ENCODE measurements at regions not wholly inside any gene's neighbourhood (a gene's known extent, or its start where the extent isn't known, plus 50 kb on each side); places are given as distances from the start of the nearest gene placed in this dataset.

- no peak overlapping the region for H3K27ac Mint-ChIP-seq
- DNase-seq (ENCODE audit: low spot score): peak; percentile 5
- H3K27me3 Mint-ChIP-seq (ENCODE audit: insufficient read depth, low read depth, poor library complexity): no peaks in the 10 kb centered on the region
- Histone ChIP-seq H4K20me1 (replicated peaks; ENCODE audit: insufficient read depth) (no peaks in the 10 kb centered on the region), H3K79me2 (replicated peaks; ENCODE audit: insufficient read depth) (no peaks in the 10 kb centered on the region), H3K9me2 (ENCODE audit: insufficient read depth) (no peaks in the 10 kb centered on the region), H3K36me3 (ENCODE audit: insufficient read depth) (peaks cover 9% of the 10 kb centered on the region), H3K27me3 (ENCODE audit: insufficient read depth) (no peaks in the 10 kb centered on the region), H3F3A (replicated peaks; ENCODE audit: low read depth) (no peaks in the 10 kb centered on the region), H3K4me3 (no peak overlapping the region), H3K4me2 (no peak overlapping the region), H2AFZ (no peak overlapping the region), H3K4me1 (ENCODE audit: insufficient read depth) (no peaks in the 10 kb centered on the region), H3K27ac (ENCODE audit: low read depth) (no peak overlapping the region)
- TF ChIP-seq NANOG (IDR thresholded peaks at IDR 0.05; ENCODE audit: borderline replicate concordance) (no peak), ZNF114 (CRISPR knock-in tag; IDR thresholded peaks at IDR 0.05) (no peak), EZH2phosphoT487 (IDR thresholded peaks at IDR 0.05; ENCODE audit: unreplicated experiment) (no peak), POLR2AphosphoS5 (IDR thresholded peaks at IDR 0.05; ENCODE audit: low read depth) (no peak), ZNF331 (CRISPR knock-in tag; IDR thresholded peaks at IDR 0.05; ENCODE audit: low read depth) (no peak), CREB1 (CRISPR knock-in tag; IDR thresholded peaks at IDR 0.05; ENCODE audit: low read depth) (no peak), JUNB (IDR thresholded peaks at IDR 0.05; ENCODE audit: unreplicated experiment) (no peak), STAT1 (IDR thresholded peaks at IDR 0.05; ENCODE audit: unreplicated experiment) (no peak), EZH2 (IDR thresholded peaks at IDR 0.05; ENCODE audit: low read depth, unreplicated experiment) (no peak)
- TF ChIP-seq, protein P1, sequence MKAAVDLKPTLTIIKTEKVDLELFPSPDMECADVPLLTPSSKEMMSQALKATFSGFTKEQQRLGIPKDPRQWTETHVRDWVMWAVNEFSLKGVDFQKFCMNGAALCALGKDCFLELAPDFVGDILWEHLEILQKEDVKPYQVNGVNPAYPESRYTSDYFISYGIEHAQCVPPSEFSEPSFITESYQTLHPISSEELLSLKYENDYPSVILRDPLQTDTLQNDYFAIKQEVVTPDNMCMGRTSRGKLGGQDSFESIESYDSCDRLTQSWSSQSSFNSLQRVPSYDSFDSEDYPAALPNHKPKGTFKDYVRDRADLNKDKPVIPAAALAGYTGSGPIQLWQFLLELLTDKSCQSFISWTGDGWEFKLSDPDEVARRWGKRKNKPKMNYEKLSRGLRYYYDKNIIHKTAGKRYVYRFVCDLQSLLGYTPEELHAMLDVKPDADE (IDR thresholded peaks at IDR 0.05): no peak
- TF ChIP-seq, protein P2, sequence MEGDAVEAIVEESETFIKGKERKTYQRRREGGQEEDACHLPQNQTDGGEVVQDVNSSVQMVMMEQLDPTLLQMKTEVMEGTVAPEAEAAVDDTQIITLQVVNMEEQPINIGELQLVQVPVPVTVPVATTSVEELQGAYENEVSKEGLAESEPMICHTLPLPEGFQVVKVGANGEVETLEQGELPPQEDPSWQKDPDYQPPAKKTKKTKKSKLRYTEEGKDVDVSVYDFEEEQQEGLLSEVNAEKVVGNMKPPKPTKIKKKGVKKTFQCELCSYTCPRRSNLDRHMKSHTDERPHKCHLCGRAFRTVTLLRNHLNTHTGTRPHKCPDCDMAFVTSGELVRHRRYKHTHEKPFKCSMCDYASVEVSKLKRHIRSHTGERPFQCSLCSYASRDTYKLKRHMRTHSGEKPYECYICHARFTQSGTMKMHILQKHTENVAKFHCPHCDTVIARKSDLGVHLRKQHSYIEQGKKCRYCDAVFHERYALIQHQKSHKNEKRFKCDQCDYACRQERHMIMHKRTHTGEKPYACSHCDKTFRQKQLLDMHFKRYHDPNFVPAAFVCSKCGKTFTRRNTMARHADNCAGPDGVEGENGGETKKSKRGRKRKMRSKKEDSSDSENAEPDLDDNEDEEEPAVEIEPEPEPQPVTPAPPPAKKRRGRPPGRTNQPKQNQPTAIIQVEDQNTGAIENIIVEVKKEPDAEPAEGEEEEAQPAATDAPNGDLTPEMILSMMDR (conservative IDR thresholded peaks at IDR 0.05; ENCODE audit: low read depth in 2 of 2): no peak
- TF ChIP-seq, protein P3, sequence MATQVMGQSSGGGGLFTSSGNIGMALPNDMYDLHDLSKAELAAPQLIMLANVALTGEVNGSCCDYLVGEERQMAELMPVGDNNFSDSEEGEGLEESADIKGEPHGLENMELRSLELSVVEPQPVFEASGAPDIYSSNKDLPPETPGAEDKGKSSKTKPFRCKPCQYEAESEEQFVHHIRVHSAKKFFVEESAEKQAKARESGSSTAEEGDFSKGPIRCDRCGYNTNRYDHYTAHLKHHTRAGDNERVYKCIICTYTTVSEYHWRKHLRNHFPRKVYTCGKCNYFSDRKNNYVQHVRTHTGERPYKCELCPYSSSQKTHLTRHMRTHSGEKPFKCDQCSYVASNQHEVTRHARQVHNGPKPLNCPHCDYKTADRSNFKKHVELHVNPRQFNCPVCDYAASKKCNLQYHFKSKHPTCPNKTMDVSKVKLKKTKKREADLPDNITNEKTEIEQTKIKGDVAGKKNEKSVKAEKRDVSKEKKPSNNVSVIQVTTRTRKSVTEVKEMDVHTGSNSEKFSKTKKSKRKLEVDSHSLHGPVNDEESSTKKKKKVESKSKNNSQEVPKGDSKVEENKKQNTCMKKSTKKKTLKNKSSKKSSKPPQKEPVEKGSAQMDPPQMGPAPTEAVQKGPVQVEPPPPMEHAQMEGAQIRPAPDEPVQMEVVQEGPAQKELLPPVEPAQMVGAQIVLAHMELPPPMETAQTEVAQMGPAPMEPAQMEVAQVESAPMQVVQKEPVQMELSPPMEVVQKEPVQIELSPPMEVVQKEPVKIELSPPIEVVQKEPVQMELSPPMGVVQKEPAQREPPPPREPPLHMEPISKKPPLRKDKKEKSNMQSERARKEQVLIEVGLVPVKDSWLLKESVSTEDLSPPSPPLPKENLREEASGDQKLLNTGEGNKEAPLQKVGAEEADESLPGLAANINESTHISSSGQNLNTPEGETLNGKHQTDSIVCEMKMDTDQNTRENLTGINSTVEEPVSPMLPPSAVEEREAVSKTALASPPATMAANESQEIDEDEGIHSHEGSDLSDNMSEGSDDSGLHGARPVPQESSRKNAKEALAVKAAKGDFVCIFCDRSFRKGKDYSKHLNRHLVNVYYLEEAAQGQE (IDR thresholded peaks at IDR 0.05; ENCODE audit: unreplicated experiment): no peak
- TF ChIP-seq, protein P4, sequence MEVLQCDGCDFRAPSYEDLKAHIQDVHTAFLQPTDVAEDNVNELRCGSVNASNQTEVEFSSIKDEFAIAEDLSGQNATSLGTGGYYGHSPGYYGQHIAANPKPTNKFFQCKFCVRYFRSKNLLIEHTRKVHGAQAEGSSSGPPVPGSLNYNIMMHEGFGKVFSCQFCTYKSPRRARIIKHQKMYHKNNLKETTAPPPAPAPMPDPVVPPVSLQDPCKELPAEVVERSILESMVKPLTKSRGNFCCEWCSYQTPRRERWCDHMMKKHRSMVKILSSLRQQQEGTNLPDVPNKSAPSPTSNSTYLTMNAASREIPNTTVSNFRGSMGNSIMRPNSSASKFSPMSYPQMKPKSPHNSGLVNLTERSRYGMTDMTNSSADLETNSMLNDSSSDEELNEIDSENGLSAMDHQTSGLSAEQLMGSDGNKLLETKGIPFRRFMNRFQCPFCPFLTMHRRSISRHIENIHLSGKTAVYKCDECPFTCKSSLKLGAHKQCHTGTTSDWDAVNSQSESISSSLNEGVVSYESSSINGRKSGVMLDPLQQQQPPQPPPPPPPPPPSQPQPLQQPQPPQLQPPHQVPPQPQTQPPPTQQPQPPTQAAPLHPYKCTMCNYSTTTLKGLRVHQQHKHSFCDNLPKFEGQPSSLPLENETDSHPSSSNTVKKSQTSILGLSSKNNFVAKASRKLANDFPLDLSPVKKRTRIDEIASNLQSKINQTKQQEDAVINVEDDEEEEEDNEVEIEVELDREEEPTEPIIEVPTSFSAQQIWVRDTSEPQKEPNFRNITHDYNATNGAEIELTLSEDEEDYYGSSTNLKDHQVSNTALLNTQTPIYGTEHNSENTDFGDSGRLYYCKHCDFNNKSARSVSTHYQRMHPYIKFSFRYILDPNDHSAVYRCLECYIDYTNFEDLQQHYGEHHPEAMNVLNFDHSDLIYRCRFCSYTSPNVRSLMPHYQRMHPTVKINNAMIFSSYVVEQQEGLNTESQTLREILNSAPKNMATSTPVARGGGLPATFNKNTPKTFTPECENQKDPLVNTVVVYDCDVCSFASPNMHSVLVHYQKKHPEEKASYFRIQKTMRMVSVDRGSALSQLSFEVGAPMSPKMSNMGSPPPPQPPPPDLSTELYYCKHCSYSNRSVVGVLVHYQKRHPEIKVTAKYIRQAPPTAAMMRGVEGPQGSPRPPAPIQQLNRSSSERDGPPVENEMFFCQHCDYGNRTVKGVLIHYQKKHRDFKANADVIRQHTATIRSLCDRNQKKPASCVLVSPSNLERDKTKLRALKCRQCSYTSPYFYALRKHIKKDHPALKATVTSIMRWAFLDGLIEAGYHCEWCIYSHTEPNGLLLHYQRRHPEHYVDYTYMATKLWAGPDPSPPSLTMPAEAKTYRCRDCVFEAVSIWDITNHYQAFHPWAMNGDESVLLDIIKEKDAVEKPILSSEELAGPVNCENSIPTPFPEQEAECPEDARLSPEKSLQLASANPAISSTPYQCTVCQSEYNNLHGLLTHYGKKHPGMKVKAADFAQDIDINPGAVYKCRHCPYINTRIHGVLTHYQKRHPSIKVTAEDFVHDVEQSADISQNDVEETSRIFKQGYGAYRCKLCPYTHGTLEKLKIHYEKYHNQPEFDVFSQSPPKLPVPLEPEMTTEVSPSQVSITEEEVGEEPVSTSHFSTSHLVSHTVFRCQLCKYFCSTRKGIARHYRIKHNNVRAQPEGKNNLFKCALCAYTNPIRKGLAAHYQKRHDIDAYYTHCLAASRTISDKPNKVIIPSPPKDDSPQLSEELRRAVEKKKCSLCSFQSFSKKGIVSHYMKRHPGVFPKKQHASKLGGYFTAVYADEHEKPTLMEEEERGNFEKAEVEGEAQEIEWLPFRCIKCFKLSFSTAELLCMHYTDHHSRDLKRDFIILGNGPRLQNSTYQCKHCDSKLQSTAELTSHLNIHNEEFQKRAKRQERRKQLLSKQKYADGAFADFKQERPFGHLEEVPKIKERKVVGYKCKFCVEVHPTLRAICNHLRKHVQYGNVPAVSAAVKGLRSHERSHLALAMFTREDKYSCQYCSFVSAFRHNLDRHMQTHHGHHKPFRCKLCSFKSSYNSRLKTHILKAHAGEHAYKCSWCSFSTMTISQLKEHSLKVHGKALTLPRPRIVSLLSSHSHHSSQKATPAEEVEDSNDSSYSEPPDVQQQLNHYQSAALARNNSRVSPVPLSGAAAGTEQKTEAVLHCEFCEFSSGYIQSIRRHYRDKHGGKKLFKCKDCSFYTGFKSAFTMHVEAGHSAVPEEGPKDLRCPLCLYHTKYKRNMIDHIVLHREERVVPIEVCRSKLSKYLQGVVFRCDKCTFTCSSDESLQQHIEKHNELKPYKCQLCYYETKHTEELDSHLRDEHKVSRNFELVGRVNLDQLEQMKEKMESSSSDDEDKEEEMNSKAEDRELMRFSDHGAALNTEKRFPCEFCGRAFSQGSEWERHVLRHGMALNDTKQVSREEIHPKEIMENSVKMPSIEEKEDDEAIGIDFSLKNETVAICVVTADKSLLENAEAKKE (CRISPR knock-in tag; IDR thresholded peaks at IDR 0.05): no peak
- ATAC-seq: no peak
- H3K36me3 Mint-ChIP-seq (ENCODE audit: low read depth): peaks cover 15% of the 10 kb centered on the region; the same call in 2 of the 3 replicates
- no peak overlapping the region for H3K4me3 Mint-ChIP-seq
- peaks cover 33% of the 10 kb centered on the region for H3K9me3 Mint-ChIP-seq
- peaks cover 7% of the 10 kb centered on the region for H3K4me1 Mint-ChIP-seq
Observed at GRCh38 chr17:71423871-71424546, 696.8 kb upstream of the SOX9 start.

All from GM23338 (cell line).